Stimulated activated CD4-positive, alpha-beta T cell treated with anti-CD3 and anti-CD28 coated beads, TNF-alpha, amount 100 ng/mL, for 24 hours (primary cell): ENCODE measurements at regions not wholly inside any gene's neighbourhood (a gene's known extent, or its start where the extent isn't known, plus 50 kb on each side); places are given as distances from the start of the nearest gene placed in this dataset.
"Not testable (repeated sequence)": the region's sequence is repeated elsewhere in the genome, so short reads cannot be mapped to it uniquely, and the experiment has no call there.

ENCODE experiments used
- DNase-seq, 3 experiments: peaks; one replicate each; pipeline ENCODE4 v3.0.0-alpha.2; 2020; ENCODE audit warnings: low read depth in 3 of 3

DNA sequence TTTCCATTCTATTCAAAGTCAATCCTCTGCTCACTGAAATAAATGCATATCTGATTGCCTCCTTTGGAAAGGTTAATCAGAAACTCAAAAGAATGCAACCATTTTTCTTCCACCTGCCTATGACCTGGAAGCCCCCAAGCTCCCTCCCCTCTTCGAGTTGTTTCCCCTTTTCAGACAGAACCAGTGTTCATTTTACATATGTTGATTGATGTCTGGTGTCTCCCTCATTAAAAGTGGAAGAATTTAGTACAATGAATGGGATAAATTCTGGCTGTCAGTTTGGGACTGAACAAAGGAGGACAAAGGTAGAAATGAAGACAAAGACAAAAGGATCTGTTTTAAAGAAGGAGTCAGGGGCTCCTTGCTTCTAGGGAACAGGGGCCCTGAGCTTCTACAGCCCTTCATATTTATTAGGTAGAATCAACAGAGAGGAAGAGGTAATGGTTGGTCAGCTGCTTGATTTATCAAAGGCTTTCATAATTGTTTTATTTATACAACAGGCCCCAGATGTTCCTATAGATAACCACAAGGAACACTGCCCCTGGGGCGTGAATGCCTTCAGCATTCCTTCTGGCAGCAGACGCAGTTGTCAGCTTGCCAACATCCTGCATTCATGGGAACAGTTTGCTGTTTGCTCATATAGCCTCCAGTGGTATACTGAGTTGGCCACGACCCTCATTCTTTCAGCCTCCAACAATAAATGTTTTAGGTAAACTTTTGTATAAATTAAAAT is 949.8 kb upstream of the LRATD1 start:
- DNase-seq: no peak

- DNase-seq: no peak
Observed at GRCh38 chr2:13686262-13686661, 946.3 kb upstream of the LRATD1 start.

DNA sequence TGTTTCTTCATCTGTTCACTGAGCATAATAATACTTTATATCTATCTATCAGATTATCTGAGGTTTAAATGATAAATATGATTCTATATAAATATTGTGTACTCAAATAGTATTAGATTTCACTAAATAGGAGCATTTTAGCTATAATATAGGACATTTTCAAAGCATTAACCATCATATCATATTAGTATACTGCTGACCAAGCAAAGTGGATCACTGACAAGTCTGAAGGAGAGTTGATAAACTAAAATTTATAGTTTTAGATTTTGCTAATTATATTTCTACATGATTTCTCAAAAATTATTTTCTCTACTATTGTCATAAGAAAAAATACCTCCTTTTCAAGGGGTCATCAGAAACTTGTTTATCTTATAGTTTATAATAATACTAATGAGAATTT is 937.8 kb upstream of the LRATD1 start:
- DNase-seq: no peak

- no peak for DNase-seq
Observed at GRCh38 chr2:13696601-13697000, 935.9 kb upstream of the LRATD1 start.

- DNase-seq: no peak
Observed at GRCh38 chr2:13698847-13699246, 933.7 kb upstream of the LRATD1 start.

- not testable (repeated sequence) for DNase-seq
Observed at GRCh38 chr2:13699939-13700338, 932.6 kb upstream of the LRATD1 start.

DNA sequence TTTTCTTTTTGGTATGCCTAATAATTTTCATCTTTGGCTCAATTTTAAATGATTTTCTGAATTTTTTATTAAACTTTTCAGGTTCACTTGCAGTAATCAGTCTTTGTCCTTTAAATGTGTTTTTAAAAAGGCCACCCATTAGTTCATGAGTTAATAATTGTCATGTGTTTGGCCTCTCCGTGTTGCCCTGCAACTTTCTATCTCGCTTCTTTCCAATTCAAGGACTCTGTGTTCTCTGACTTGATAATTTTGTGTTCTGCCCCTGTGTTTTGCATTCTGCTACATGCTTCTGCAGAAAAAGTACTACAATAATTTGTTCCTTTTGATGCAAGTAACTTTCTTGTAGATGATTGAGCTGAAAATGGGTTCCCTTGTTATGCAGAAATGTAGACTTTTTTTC is 921.4 kb upstream of the LRATD1 start:
- DNase-seq: no peak

DNA sequence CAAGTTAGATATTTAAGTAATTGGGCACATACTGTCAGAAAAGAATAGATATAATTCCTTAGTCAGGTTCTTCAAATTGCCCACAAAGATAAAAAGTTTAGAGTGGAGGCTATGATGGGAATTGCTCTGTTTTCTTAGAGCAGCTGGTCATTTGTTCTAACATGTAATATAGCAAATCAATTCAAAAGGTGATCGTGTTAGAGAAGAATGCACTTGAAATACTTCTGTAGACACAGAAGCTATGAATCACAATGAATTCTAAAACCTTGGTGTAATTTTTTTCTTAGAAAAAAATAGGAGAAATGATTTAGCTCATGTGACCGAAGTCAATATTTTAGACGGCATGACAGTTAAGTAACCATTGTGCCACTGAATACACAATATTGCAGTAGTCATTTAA is 918.1 kb upstream of the LRATD1 start:
- no peak for DNase-seq

- DNase-seq: no peak
Observed at GRCh38 chr2:13725945-13726344, 906.6 kb upstream of the LRATD1 start.

DNA sequence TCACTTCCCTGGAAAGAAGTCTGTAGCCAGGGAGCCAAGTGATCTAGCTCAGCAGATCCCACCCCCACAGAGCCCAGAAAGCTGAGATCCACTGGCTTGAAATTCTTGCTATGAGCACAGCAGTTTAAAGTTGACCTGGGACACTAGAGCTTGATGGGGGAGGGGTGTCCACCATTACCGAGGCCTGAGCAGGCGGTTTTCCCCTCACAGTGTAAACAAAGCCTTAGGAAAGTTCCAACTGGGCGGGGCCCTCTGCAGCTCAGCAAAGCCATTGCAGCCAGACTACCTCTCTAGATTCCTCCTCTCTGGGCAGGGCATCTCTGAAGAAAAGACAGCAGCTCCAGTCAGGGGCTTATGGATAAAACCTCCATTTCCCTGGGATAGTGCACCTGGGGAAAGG is 887.2 kb upstream of the LRATD1 start:
- no peak for DNase-seq

DNA sequence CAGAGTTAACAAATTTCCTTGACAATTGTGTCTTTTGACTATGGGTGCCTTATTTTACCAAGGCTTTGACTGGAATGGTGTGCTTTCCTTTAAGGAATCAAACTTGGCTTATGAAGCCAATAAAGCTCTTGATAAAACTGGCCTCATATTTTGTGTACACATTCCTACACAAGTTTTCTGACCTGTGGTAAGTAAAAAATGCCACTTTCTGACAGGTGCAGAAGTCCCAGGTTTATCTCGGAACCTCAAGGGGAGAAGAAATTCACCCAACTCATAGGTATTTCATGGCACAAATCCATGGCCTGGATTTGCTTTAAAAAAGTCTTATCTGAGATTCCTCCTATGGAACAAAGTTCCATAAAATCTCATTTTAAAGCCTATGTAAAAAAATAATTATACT is 880.6 kb upstream of the LRATD1 start:
- DNase-seq: no peak

GRCh38 chr2:13758412-13758811 is 874.1 kb upstream of the LRATD1 start:
- DNase-seq: no peak

DNA sequence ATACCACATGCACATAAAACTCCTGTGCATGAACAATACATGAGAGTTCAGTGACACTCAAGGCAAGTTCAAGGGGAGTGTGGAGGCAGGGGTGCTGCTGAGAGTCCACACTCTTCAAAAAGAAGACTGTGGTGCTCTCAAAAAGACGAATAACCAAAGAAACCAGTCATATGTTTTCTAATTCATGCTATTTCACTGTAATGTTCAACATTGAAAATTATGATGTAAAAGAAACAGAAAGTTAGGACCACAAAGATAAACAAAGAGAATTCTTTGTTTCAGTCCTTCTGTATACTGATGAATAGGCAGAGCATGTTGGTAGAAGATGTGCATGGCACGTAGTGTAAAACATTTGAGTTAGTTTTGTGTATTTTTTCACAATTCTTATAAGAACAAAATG is 864.2 kb upstream of the LRATD1 start:
- DNase-seq: no peak

DNA sequence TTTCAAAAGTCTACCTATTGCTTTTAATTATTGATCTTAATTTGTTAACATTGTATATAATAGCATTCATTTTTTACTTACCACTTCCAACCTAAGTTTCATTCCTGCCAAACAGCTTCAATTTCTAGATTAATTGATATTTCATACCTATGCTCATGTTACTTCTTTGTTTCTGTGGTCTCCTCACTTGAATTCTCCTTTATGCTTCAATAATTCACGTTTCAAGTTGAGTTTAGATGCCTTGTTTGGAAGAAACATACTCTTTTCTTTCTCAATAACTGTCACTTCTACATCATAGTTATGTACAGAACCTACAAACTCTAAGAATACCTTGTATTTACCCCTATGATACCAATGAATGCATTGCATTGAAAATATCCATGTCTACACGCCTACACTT is 862.2 kb upstream of the LRATD1 start:
- DNase-seq: no peak

GRCh38 chr2:13779996-13780395 is 852.5 kb upstream of the LRATD1 start:
- no peak for DNase-seq

DNA sequence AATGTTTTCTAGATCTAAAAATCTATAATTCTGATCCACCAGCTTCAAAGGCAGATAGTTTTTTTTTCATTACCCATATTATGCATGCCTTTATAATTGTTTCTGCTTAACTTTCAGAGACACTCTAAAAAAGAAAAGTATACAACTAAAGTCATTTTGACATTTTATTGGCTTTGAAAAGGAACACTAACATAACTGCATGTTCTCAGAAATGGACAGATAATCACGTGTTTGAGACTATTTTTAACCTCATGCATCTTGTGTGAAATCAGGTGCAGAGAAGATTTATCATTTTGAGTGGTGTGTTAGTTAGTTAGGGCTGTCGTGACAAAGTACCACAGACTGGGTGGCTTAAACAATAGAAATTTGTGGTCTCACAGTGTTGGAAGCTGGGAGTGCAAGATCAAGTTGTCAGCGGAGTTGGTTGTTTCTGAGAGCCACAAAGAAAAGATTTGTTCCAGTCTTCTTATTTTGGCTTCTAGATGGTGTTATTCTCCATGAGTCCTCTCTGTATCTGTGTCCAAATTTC is 841.4 kb upstream of the LRATD1 start:
- no peak for DNase-seq

DNA sequence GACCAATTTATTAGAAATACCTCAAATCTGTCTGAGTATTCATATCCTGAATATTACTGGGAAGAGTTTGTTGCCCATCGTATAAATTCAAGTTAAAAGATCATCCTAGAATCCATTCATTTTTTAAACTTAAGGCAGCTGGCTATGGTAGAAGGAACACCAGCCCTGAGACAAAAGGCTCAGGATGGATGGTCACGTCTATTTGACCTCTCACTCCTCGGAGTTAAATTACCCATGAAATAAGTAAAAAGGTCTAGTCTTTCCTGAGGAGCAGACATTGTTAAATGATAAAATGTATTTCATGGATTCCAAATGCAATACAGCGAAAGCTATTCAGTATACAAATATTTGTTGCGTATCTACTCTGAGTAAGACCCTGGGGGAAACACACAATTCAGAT is 826.0 kb upstream of the LRATD1 start:
- no peak for DNase-seq

DNA sequence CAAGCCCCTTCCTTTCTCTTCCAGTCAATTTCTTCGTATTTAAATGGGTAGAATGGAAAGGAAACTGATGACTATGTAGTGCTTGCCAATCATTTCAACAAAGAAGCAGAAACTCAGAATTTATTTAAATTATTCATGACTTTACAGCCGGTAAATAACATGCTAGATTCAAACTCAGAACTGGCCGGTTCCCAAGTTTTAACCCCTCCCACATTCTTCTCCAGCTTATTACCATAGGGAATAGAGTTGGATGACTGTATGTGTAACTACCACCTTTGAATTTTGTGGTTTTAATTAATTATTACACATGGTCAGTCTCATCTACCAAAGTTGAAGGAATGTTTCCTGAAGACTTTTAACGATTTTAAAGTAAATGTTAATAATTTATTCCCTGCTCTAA is 819.3 kb upstream of the LRATD1 start:
- DNase-seq: no peak

GRCh38 chr2:13818002-13818401 is 814.5 kb upstream of the LRATD1 start:
- DNase-seq: no peak

GRCh38 chr2:13819896-13820295 is 812.6 kb upstream of the LRATD1 start:
- no peak for DNase-seq

- DNase-seq: no peak
Observed at GRCh38 chr2:13821255-13821880, 811.1 kb upstream of the LRATD1 start.

- DNase-seq: no peak
Observed at GRCh38 chr2:13822365-13822764, 810.2 kb upstream of the LRATD1 start.

- DNase-seq: no peak
Observed at GRCh38 chr2:13826314-13826853, 806.1 kb upstream of the LRATD1 start.
